Mucosa of stomach (tissue), 1 donor: ENCODE measurements at regions not wholly inside any gene's neighbourhood (a gene's known extent, or its start where the extent isn't known, plus 50 kb on each side); places are given as distances from the start of the nearest gene placed in this dataset.

Experiments used
- H3K27me3 ChIP-seq: one replicate; pipeline ENCODE4 v1.7.0; 2013; ENCODE audit warnings: mild to moderate bottlenecking, low read length; ENCODE audit not compliant: control insufficient read depth, insufficient read depth
- H3K36me3 ChIP-seq: one replicate; pipeline ENCODE4 v1.7.0; 2013; ENCODE audit warnings: low read length; ENCODE audit not compliant: control insufficient read depth, insufficient read depth
- H3K4me1 ChIP-seq: one replicate; pipeline ENCODE4 v1.7.0; 2013; ENCODE audit warnings: mild to moderate bottlenecking, low read length; ENCODE audit not compliant: control insufficient read depth, insufficient read depth
- H3K4me3 ChIP-seq: one replicate; pipeline ENCODE4 v1.7.0; 2013; ENCODE audit warnings: low read length
- H3K9ac ChIP-seq: one replicate; pipeline ENCODE4 v1.7.0; 2013; ENCODE audit warnings: mild to moderate bottlenecking, low read length, moderate library complexity
- H3K9me3 ChIP-seq: one replicate; pipeline ENCODE4 v1.7.0; 2013; ENCODE audit warnings: mild to moderate bottlenecking, low read length, moderate library complexity; ENCODE audit not compliant: control insufficient read depth
- donor health status: Pancreatic carcinoma.

- no peaks in the 10 kb centered on the region for H3K27me3 ChIP-seq
- no peaks in the 10 kb centered on the region for H3K4me1 ChIP-seq
- H3K9me3 ChIP-seq = no peaks in the 10 kb centered on the region
- H3K4me3 ChIP-seq = no peak overlapping the region
- no peak overlapping the region for H3K9ac ChIP-seq
- H3K36me3 ChIP-seq = no peaks in the 10 kb centered on the region
Measured at GRCh38 chr2:128638341-128639119, 319.9 kb upstream of the HS6ST1 start.

GRCh38 chr2:128639120-128639477 lies 320.4 kb upstream of the HS6ST1 start:
- no peak overlapping the region for H3K4me3 ChIP-seq
- H3K4me1 ChIP-seq = no peaks in the 10 kb centered on the region
- H3K36me3 ChIP-seq = no peaks in the 10 kb centered on the region
- H3K9me3 ChIP-seq = no peaks in the 10 kb centered on the region
- no peak overlapping the region for H3K9ac ChIP-seq
- no peaks in the 10 kb centered on the region for H3K27me3 ChIP-seq

- Histone ChIP-seq H3K9ac (no peak overlapping the region), H3K4me3 (no peak overlapping the region), H3K27me3 (no peaks in the 10 kb centered on the region), H3K4me1 (no peaks in the 10 kb centered on the region), H3K36me3 (no peaks in the 10 kb centered on the region), H3K9me3 (no peaks in the 10 kb centered on the region)
Measured at GRCh38 chr2:128639693-128640092, 321.0 kb upstream of the HS6ST1 start.

GRCh38 chr2:128640166-128640844 lies 321.6 kb upstream of the HS6ST1 start:
- H3K9ac ChIP-seq = no peak overlapping the region
- no peaks in the 10 kb centered on the region for H3K36me3 ChIP-seq
- no peaks in the 10 kb centered on the region for H3K9me3 ChIP-seq
- no peak overlapping the region for H3K4me3 ChIP-seq
- H3K27me3 ChIP-seq = no peaks in the 10 kb centered on the region
- no peaks in the 10 kb centered on the region for H3K4me1 ChIP-seq

- Histone ChIP-seq H3K27me3 (no peaks in the 10 kb centered on the region), H3K36me3 (no peaks in the 10 kb centered on the region), H3K9ac (no peak overlapping the region), H3K9me3 (no peaks in the 10 kb centered on the region), H3K4me1 (no peaks in the 10 kb centered on the region), H3K4me3 (no peak overlapping the region)
Measured at GRCh38 chr2:128640845-128641360, 322.2 kb upstream of the HS6ST1 start.

DNA sequence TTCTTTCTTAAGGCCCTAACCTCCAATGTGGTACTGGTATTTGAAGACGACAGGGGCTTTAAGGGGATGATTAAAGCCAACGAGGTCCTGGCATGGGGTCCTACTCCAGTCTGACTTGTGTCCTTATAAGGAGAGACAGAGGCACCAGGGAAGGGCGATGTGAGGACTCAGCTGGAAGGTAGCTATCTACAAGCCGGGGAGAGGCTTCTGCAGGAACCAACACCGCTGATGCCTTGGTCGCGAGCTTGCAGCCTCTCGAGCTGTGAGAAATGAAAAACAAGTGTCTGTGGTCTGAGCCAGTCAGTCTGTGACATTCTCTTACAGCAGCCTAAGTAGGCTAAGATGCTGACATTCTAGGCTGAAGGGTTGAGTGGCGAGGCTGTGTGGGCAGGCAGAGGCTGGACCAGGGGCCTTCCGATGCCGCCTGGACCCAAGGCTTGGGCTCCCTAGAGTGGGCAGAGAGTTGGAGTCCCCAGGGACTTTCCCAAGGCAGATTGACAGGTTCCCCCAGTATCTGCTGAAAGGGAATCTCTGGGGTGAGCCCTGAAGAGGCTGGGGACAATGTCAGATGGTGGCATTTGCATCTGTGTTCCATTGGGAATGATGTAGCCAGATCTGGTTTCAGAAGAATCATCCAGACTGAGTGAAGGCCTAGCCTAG lies 322.9 kb upstream of the HS6ST1 start:
- Histone ChIP-seq H3K4me1 (no peaks in the 10 kb centered on the region), H3K27me3 (no peaks in the 10 kb centered on the region), H3K36me3 (no peaks in the 10 kb centered on the region), H3K9ac (no peak overlapping the region), H3K4me3 (no peak overlapping the region), H3K9me3 (no peaks in the 10 kb centered on the region)

GRCh38 chr2:128642316-128642715 lies 323.6 kb upstream of the HS6ST1 start:
- Histone ChIP-seq H3K4me3 (no peak overlapping the region), H3K9ac (no peak overlapping the region), H3K36me3 (no peaks in the 10 kb centered on the region), H3K4me1 (no peaks in the 10 kb centered on the region), H3K27me3 (no peaks in the 10 kb centered on the region), H3K9me3 (no peaks in the 10 kb centered on the region)

- Histone ChIP-seq H3K9me3 (no peaks in the 10 kb centered on the region), H3K4me1 (no peaks in the 10 kb centered on the region), H3K9ac (no peak overlapping the region), H3K4me3 (no peak overlapping the region), H3K36me3 (no peaks in the 10 kb centered on the region), H3K27me3 (no peaks in the 10 kb centered on the region)
Measured at GRCh38 chr2:128642821-128643220, 324.2 kb upstream of the HS6ST1 start.

DNA sequence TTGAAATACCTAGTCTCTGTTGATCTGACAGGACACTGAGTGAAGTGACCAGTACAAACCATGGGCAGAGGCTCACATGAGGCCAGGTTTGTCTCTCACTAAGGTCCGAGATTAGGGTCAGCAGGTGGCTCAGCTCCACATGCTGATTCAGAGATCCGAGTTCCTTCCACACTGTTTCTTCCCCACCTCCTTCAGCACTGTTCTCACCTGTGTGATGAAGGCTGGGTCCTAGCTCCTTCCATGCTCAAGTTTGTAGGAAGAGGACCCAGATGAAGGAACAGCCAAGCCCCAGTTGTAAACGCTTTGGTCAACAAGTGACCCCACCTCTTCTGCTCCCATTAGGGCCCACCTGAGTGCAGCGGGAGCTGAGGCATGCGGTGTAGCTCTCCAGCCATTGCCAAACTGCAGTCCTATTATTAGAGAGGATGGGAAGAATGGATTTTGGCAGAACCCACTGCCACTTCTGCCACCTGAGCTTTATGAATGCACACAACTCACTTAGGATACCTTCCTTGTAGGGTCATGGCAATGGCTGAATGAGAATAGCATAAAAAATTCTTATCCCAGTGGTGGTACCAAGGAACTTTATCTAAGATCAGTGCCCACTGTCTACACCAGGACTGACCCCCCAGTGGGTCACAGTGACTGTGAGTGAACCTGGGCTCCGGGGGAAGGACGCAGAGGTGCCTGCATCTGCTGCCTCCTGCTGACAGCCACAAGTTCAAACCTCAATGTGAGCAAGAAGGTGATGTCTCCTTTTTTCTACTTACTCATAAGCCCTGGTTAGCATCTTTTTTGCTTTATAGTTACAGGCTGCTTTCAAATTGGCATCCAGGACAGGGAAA lies 324.8 kb upstream of the HS6ST1 start:
- Histone ChIP-seq H3K9ac (no peak overlapping the region), H3K9me3 (no peaks in the 10 kb centered on the region), H3K36me3 (no peaks in the 10 kb centered on the region), H3K4me1 (no peaks in the 10 kb centered on the region), H3K27me3 (no peaks in the 10 kb centered on the region), H3K4me3 (no peak overlapping the region)

- H3K9ac ChIP-seq = no peak overlapping the region
- no peaks in the 10 kb centered on the region for H3K4me1 ChIP-seq
- no peaks in the 10 kb centered on the region for H3K9me3 ChIP-seq
- H3K4me3 ChIP-seq = no peak overlapping the region
- no peaks in the 10 kb centered on the region for H3K27me3 ChIP-seq
- no peaks in the 10 kb centered on the region for H3K36me3 ChIP-seq
Measured at GRCh38 chr2:128644156-128644555, 325.5 kb upstream of the HS6ST1 start.

- Histone ChIP-seq H3K36me3 (no peaks in the 10 kb centered on the region), H3K4me3 (no peak overlapping the region), H3K9me3 (no peaks in the 10 kb centered on the region), H3K4me1 (no peaks in the 10 kb centered on the region), H3K9ac (no peak overlapping the region), H3K27me3 (no peaks in the 10 kb centered on the region)
Measured at GRCh38 chr2:128644718-128645256, 326.1 kb upstream of the HS6ST1 start.
